Upper lobe of left lung (tissue), 6 donors: ENCODE measurements at regions not wholly inside any gene's neighbourhood (a gene's known extent, or its start where the extent isn't known, plus 50 kb on each side); places are given as distances from the start of the nearest gene placed in this dataset.
"Not testable (repeated sequence)": the region's sequence is repeated elsewhere in the genome, so short reads cannot be mapped to it uniquely, and the experiment has no call there.

ENCODE experiments used
- ATAC-seq, 2 donors: fragments of 200-7000 bp; cut with Tn5 transposase; one replicate each; pipeline ENCODE4 v1.9.1; 2022; ENCODE audit warnings: mild to moderate bottlenecking in 2 of 2, moderate library complexity in 2 of 2; ENCODE audit not compliant: low FRiP score in 2 of 2
- DNase-seq, 2 donors: peaks; one replicate each; pipeline ENCODE4 v3.0.0-alpha.2; 2019 to 2020
- H3K27ac ChIP-seq, 4 donors: fragments of 200-600 bp; sonication (generic); one replicate each; pipeline ENCODE4 v1.5.1; 2016 to 2019
- H3K27me3 ChIP-seq, 4 donors: fragments of 200-600 bp; sonication (generic); one replicate each; pipeline ENCODE4 v1.5.1; 2017 to 2019
- H3K36me3 ChIP-seq, 4 donors: fragments of 200-600 bp; sonication (generic); one replicate each; pipeline ENCODE4 v1.5.1; 2016 to 2019
- H3K4me1 ChIP-seq, 4 donors: fragments of 200-600 bp; sonication (generic); one replicate each; pipeline ENCODE4 v1.5.1; 2018 to 2019
- H3K4me3 ChIP-seq, 4 donors: fragments of 200-600 bp; sonication (generic); one replicate each; pipeline ENCODE4 v1.5.1; 2017 to 2019; ENCODE audit warnings: mild to moderate bottlenecking in 2 of 4, moderate library complexity in 1 of 4
- H3K9me3 ChIP-seq, 4 donors: fragments of 200-600 bp; sonication (generic); one replicate each; pipeline ENCODE4 v1.5.1; 2018 to 2019
- CTCF ChIP-seq, 6 experiments: fragments of 450-650 bp in 4 of 6; fragments of 200-600 bp in 2 of 6; sonication (generic) in 2 of 6; IDR thresholded peaks; one replicate each; pipeline ENCODE4 v1.5.1; 2016 to 2019; ENCODE audit warnings: antibody characterized with exemption in 6 of 6
- EP300 ChIP-seq, 4 donors: sonication (generic); formaldehyde crosslinking; IDR thresholded peaks; one replicate each; pipeline ENCODE4 v1.5.1; 2017; ENCODE audit warnings: antibody characterized with exemption in 4 of 4, control low read depth in 2 of 4
- POLR2A ChIP-seq, 4 donors: fragments of 450-650 bp; IDR thresholded peaks; one replicate each; pipeline ENCODE4 v1.5.1; 2016 to 2017; ENCODE audit warnings: antibody characterized with exemption in 4 of 4, mild to moderate bottlenecking in 2 of 4
- POLR2AphosphoS5 ChIP-seq, 2 donors: sonication (generic); formaldehyde crosslinking; IDR thresholded peaks; one replicate each; pipeline ENCODE4 v1.5.1; 2017; ENCODE audit warnings: antibody characterized with exemption in 2 of 2
- whole genome bisulfite sequencing, 2 donors: methylation state at CpG; one replicate each; pipeline ENCODE4 v1.1.5; 2017 to 2018; 5-methylcytosine and 5-hydroxymethylcytosine counted together
- donor health status: DM: no; HTN: no; CAD: no; lungs with moderate emphysema.
- donor health status: DM: no; HTN: yes; CAD: no; lungs with severe emphysema.

GRCh38 chr10:4276151-4276550, 491.1 kb upstream of the KLF6 start:
- Histone ChIP-seq H3K4me3 (no peak overlapping the region), H3K36me3 (no peaks in the 10 kb centered on the region), H3K9me3 (no peaks in the 10 kb centered on the region), H3K27me3 (no peaks in the 10 kb centered on the region), H3K4me1 (peaks cover 0 to 12% (median 6%) of the 10 kb centered on the region in 4 donors), H3K27ac (no peak overlapping the region)
- DNase-seq = no peak
- ATAC-seq = no peak
- WGBS, 2 donors = 91% methylated on average over 4 of the region's 4 CpGs
- TF ChIP-seq CTCF (IDR thresholded peaks at IDR 0.05) (no peak), POLR2AphosphoS5 (IDR thresholded peaks at IDR 0.05) (no peak), EP300 (IDR thresholded peaks at IDR 0.05) (no peak), POLR2A (IDR thresholded peaks at IDR 0.05) (no peak)

GRCh38 chr10:4274671-4275070, 489.7 kb upstream of the KLF6 start:
- not testable (repeated sequence) for H3K27me3 ChIP-seq, DNase-seq, H3K27ac ChIP-seq, ATAC-seq, H3K4me3 ChIP-seq, H3K36me3 ChIP-seq, H3K9me3 ChIP-seq
- peaks cover 3 to 19% (median 9%) of the 10 kb centered on the region in 4 donors for H3K4me1 ChIP-seq

GRCh38 chr10:4271193-4271592, 486.2 kb upstream of the KLF6 start:
- H3K27ac ChIP-seq = no peak overlapping the region
- H3K4me3 ChIP-seq = no peak overlapping the region
- WGBS, 2 donors = 84 to 90% methylated on average over 7 of the region's 7 CpGs
- no peaks in the 10 kb centered on the region for H3K27me3 ChIP-seq
- DNase-seq = no peak
- H3K9me3 ChIP-seq = no peaks in the 10 kb centered on the region
- H3K36me3 ChIP-seq = no peaks in the 10 kb centered on the region
- H3K4me1 ChIP-seq = peaks cover 5 to 27% (median 17%) of the 10 kb centered on the region in 4 donors
- no peak for ATAC-seq
- TF ChIP-seq POLR2A (IDR thresholded peaks at IDR 0.05) (no peak), CTCF (IDR thresholded peaks at IDR 0.05) (no peak), POLR2AphosphoS5 (IDR thresholded peaks at IDR 0.05) (no peak), EP300 (IDR thresholded peaks at IDR 0.05) (no peak)

- 17 to 35% methylated on average over 4 of the region's 4 CpGs for WGBS, 2 donors
- H3K9me3 ChIP-seq = no peaks in the 10 kb centered on the region
- no peak overlapping the region for H3K27ac ChIP-seq
- peak in 1 of 2 donors; percentile 56 for DNase-seq
- no peaks in the 10 kb centered on the region for H3K27me3 ChIP-seq
- no peak overlapping the region for H3K4me3 ChIP-seq
- ATAC-seq = peak; percentile 40 to 85
- peaks cover 11 to 37% (median 24%) of the 10 kb centered on the region in 4 donors for H3K4me1 ChIP-seq
- peak in 1 of 4 donors; percentile 14 for TF ChIP-seq EP300 (IDR thresholded peaks at IDR 0.05)
- no peak for TF ChIP-seq CTCF (IDR thresholded peaks at IDR 0.05)
- peak in 1 of 4 donors; percentile 19 for TF ChIP-seq POLR2A (IDR thresholded peaks at IDR 0.05)
- no peak for TF ChIP-seq POLR2AphosphoS5 (IDR thresholded peaks at IDR 0.05)
- no peaks in the 10 kb centered on the region for H3K36me3 ChIP-seq
Measured at GRCh38 chr10:4270116-4270515, 485.1 kb upstream of the KLF6 start.

GRCh38 chr10:4268490-4268889, 483.5 kb upstream of the KLF6 start:
- not testable (repeated sequence) for ATAC-seq, DNase-seq, H3K27ac ChIP-seq, H3K36me3 ChIP-seq, H3K4me3 ChIP-seq, H3K27me3 ChIP-seq, H3K9me3 ChIP-seq
- 88 to 90% methylated on average over 6 of the region's 6 CpGs for WGBS, 2 donors
- H3K4me1 ChIP-seq = peaks cover 17 to 50% (median 30%) of the 10 kb centered on the region in 4 donors

- no peaks in the 10 kb centered on the region for H3K36me3 ChIP-seq
- ATAC-seq (no peak), DNase-seq (no peak)
- peaks cover 17 to 51% (median 34%) of the 10 kb centered on the region in 4 donors for H3K4me1 ChIP-seq
- WGBS, 2 donors = 77 to 78% methylated on average over 8 of the region's 8 CpGs
- no peaks in the 10 kb centered on the region for H3K27me3 ChIP-seq
- H3K4me3 ChIP-seq = no peak overlapping the region
- TF ChIP-seq POLR2AphosphoS5 (IDR thresholded peaks at IDR 0.05) = no peak
- TF ChIP-seq EP300 (IDR thresholded peaks at IDR 0.05) = no peak
- no peak for TF ChIP-seq POLR2A (IDR thresholded peaks at IDR 0.05)
- TF ChIP-seq CTCF (IDR thresholded peaks at IDR 0.05) = no peak
- H3K27ac ChIP-seq = peak overlapping the region; percentile 26 to 44 (median 35)
- H3K9me3 ChIP-seq = no peaks in the 10 kb centered on the region
Measured at GRCh38 chr10:4267086-4267773, 482.2 kb upstream of the KLF6 start.
